Natural killer cell treated with Interleukin-12 subunit alpha and Interleukin-12 subunit beta and Interleukin-15 and Interleukin-18, amount 100 ng/mL, for 72 hours (primary cell): ENCODE measurements at regions not wholly inside any gene's neighbourhood (a gene's known extent, or its start where the extent isn't known, plus 50 kb on each side); places are given as distances from the start of the nearest gene placed in this dataset.

Experiments used
- ATAC-seq, 2 donors: fragments of 150-1000 bp; cut with Tn5 transposase in 1 of 2; sonication (Bioruptor Pico), chemical (Tn5 transposase) in 1 of 2; 2 replicates each; pipeline ENCODE4 v1.10.0; 2021
- DNase-seq: peaks from one replicate; pipeline ENCODE4 v3.0.0; 2022; ENCODE audit warnings: low spot score
- H3K27ac Mint-ChIP-seq, 2 donors: 1 replicate in 1 of 2; 2 replicates in 1 of 2; pipeline ENCODE4 v1.8.0; 2022; ENCODE audit warnings: mixed read lengths in 2 of 2, mild to moderate bottlenecking in 1 of 2, moderate library complexity in 1 of 2
- H3K27me3 Mint-ChIP-seq, 2 donors: 1 replicate in 1 of 2; 2 replicates in 1 of 2; pipeline ENCODE4 v1.8.0; 2022; ENCODE audit warnings: mixed read lengths in 2 of 2
- H3K36me3 Mint-ChIP-seq: one replicate; pipeline ENCODE4 v1.8.0; 2022; ENCODE audit warnings: mixed read lengths
- H3K4me1 Mint-ChIP-seq, 2 donors: 1 replicate in 1 of 2; 2 replicates in 1 of 2; pipeline ENCODE4 v1.8.0; 2022; ENCODE audit warnings: low read depth in 2 of 2, mixed read lengths in 2 of 2, mild to moderate bottlenecking in 1 of 2
- H3K4me3 Mint-ChIP-seq: one replicate; pipeline ENCODE4 v1.8.0; 2022; ENCODE audit warnings: mixed read lengths
- H3K9me3 Mint-ChIP-seq: 2 replicates; pipeline ENCODE4 v1.8.0; 2022; ENCODE audit warnings: mixed read lengths

GRCh38 chr9:19551124-19551929 lies 142.5 kb downstream of the ACER2 start:
- ATAC-seq (no peak), DNase-seq (no peak)
- H3K36me3 Mint-ChIP-seq, result no peaks in the 10 kb centered on the region
- H3K9me3 Mint-ChIP-seq, result no peaks in the 10 kb centered on the region
- no peaks in the 10 kb centered on the region for H3K4me1 Mint-ChIP-seq
- H3K4me3 Mint-ChIP-seq, result no peak overlapping the region
- H3K27ac Mint-ChIP-seq, result no peak overlapping the region
- peaks cover 0 to 4% of the 10 kb centered on the region in 2 donors for H3K27me3 Mint-ChIP-seq

- Mint-ChIP-seq H3K27me3 (peaks cover 0 to 4% of the 10 kb centered on the region in 2 donors), H3K27ac (no peak overlapping the region), H3K36me3 (no peaks in the 10 kb centered on the region), H3K9me3 (peaks cover 3% of the 10 kb centered on the region), H3K4me1 (no peaks in the 10 kb centered on the region), H3K4me3 (no peak overlapping the region)
- ATAC-seq (no peak), DNase-seq (no peak)
Measured at GRCh38 chr9:19550009-19550408, 141.2 kb downstream of the ACER2 start.

GRCh38 chr9:19533373-19533772 lies 124.6 kb downstream of the ACER2 start:
- Mint-ChIP-seq H3K4me3 (no peak overlapping the region), H3K27me3 (no peaks in the 10 kb centered on the region), H3K27ac (no peak overlapping the region), H3K9me3 (no peaks in the 10 kb centered on the region), H3K36me3 (no peaks in the 10 kb centered on the region), H3K4me1 (no peaks in the 10 kb centered on the region)
- ATAC-seq, result no peak
- no peak for DNase-seq

- ATAC-seq (no peak), DNase-seq (no peak)
- Mint-ChIP-seq H3K36me3 (no peaks in the 10 kb centered on the region), H3K4me1 (no peaks in the 10 kb centered on the region), H3K27me3 (no peaks in the 10 kb centered on the region), H3K9me3 (no peaks in the 10 kb centered on the region), H3K4me3 (no peak overlapping the region), H3K27ac (no peak overlapping the region)
Measured at GRCh38 chr9:19527663-19528062, 118.9 kb downstream of the ACER2 start.

- H3K4me1 Mint-ChIP-seq, result no peaks in the 10 kb centered on the region
- ATAC-seq, result no peak
- H3K27me3 Mint-ChIP-seq, result peaks cover 2 to 13% of the 10 kb centered on the region in 2 donors
- H3K36me3 Mint-ChIP-seq, result no peaks in the 10 kb centered on the region
- DNase-seq, result no peak
- no peaks in the 10 kb centered on the region for H3K9me3 Mint-ChIP-seq
- H3K4me3 Mint-ChIP-seq, result no peak overlapping the region
- no peak overlapping the region for H3K27ac Mint-ChIP-seq
Measured at GRCh38 chr9:19522558-19522957, 113.7 kb downstream of the ACER2 start.

GRCh38 chr9:19521205-19521604 lies 112.4 kb downstream of the ACER2 start:
- no peak for DNase-seq
- Mint-ChIP-seq H3K36me3 (no peaks in the 10 kb centered on the region), H3K27ac (no peak overlapping the region), H3K4me3 (no peak overlapping the region), H3K27me3 (peaks cover 9 to 13% of the 10 kb centered on the region in 2 donors), H3K9me3 (no peaks in the 10 kb centered on the region), H3K4me1 (peaks cover under 1 to 5% of the 10 kb centered on the region in 2 donors)
- no peak for ATAC-seq

GRCh38 chr9:19517202-19517942 lies 108.6 kb downstream of the ACER2 start:
- Mint-ChIP-seq H3K36me3 (no peaks in the 10 kb centered on the region), H3K9me3 (no peaks in the 10 kb centered on the region), H3K4me3 (no peak overlapping the region), H3K27me3 (peaks cover 22 to 24% of the 10 kb centered on the region in 2 donors), H3K4me1 (peaks cover 7 to 14% of the 10 kb centered on the region in 2 donors), H3K27ac (no peak overlapping the region)
- no peak for ATAC-seq
- DNase-seq, result no peak

- DNase-seq, result no peak
- ATAC-seq, result peak in 1 of 2 donors; percentile 65
- H3K27me3 Mint-ChIP-seq, result peaks cover 17 to 26% of the 10 kb centered on the region in 2 donors
- H3K27ac Mint-ChIP-seq, result no peak overlapping the region
- no peaks in the 10 kb centered on the region for H3K9me3 Mint-ChIP-seq
- no peaks in the 10 kb centered on the region for H3K36me3 Mint-ChIP-seq
- peaks cover 7 to 14% of the 10 kb centered on the region in 2 donors for H3K4me1 Mint-ChIP-seq
- peak overlapping the region; percentile 21 for H3K4me3 Mint-ChIP-seq
Measured at GRCh38 chr9:19516348-19516747, 107.5 kb downstream of the ACER2 start.

GRCh38 chr9:19513671-19514275 lies 105.0 kb downstream of the ACER2 start:
- no peak overlapping the region for H3K27ac Mint-ChIP-seq
- ATAC-seq, result no peak
- H3K4me3 Mint-ChIP-seq, result no peak overlapping the region
- DNase-seq, result no peak
- no peaks in the 10 kb centered on the region for H3K9me3 Mint-ChIP-seq
- peaks cover 7 to 14% of the 10 kb centered on the region in 2 donors for H3K4me1 Mint-ChIP-seq
- no peaks in the 10 kb centered on the region for H3K36me3 Mint-ChIP-seq
- peaks cover 10 to 24% of the 10 kb centered on the region in 2 donors for H3K27me3 Mint-ChIP-seq

GRCh38 chr9:19512103-19512832 lies 103.5 kb downstream of the ACER2 start:
- ATAC-seq, result no peak
- Mint-ChIP-seq H3K27me3 (peaks cover 10 to 24% of the 10 kb centered on the region in 2 donors), H3K4me3 (no peak overlapping the region), H3K4me1 (peaks cover 7 to 14% of the 10 kb centered on the region in 2 donors), H3K27ac (no peak overlapping the region), H3K9me3 (no peaks in the 10 kb centered on the region), H3K36me3 (no peaks in the 10 kb centered on the region)
- DNase-seq, result no peak

- ATAC-seq (no peak), DNase-seq (no peak)
- Mint-ChIP-seq H3K36me3 (no peaks in the 10 kb centered on the region), H3K27me3 (peaks cover 10 to 22% of the 10 kb centered on the region in 2 donors), H3K27ac (no peak overlapping the region), H3K4me3 (no peak overlapping the region), H3K4me1 (peaks cover 7 to 13% of the 10 kb centered on the region in 2 donors), H3K9me3 (no peaks in the 10 kb centered on the region)
Measured at GRCh38 chr9:19511694-19512093, 102.9 kb downstream of the ACER2 start.

- Mint-ChIP-seq H3K27ac (no peak overlapping the region), H3K36me3 (no peaks in the 10 kb centered on the region), H3K9me3 (no peaks in the 10 kb centered on the region)
Measured at GRCh38 chr9:19510907-19511306, 102.1 kb downstream of the ACER2 start.

More at GRCh38 chr9:19510907-19511306, 102.1 kb downstream of the ACER2 start:
- H3K4me1 Mint-ChIP-seq, result peaks cover 4 to 5% of the 10 kb centered on the region in 2 donors
- no peak for ATAC-seq
- no peak for DNase-seq
- H3K4me3 Mint-ChIP-seq, result no peak overlapping the region
- H3K27me3 Mint-ChIP-seq, result peaks cover 10 to 19% of the 10 kb centered on the region in 2 donors
